AG04449 (cell line): ENCODE measurements at regions not wholly inside any gene's neighbourhood (a gene's known extent, or its start where the extent isn't known, plus 50 kb on each side); places are given as distances from the start of the nearest gene placed in this dataset.

Experiments used
- CTCF ChIA-PET: fragments of 350-600 bp; formaldehyde crosslinking; extraction: SDS; loops from one replicate; lab custom pipeline; 2021; ENCODE audit warnings: antibody characterized with exemption; lab: Yijun Ruan, JAX
- POLR2A ChIA-PET: fragments of 400-600, 350-600 bp; formaldehyde crosslinking; extraction: SDS; loops from one replicate; lab custom pipeline; 2020; ENCODE audit warnings: antibody characterized with exemption, inconsistent platforms; lab: Yijun Ruan, JAX
- DNase-seq: peaks from one replicate; pipeline ENCODE4 v3.0.0-alpha.2; 2010; ENCODE audit warnings: low read depth, low spot score
- H3K4me3 ChIP-seq: 2 replicates; pipeline ENCODE4 v1.5.1; 2011; ENCODE audit warnings: low read depth, mild to moderate bottlenecking, control low read depth, low read length
- TF ChIP-seq, protein P1 (sequence below): IDR thresholded peaks from one replicate; pipeline ENCODE4 v1.5.1; 2011; ENCODE audit warnings: mild to moderate bottlenecking, moderate library complexity, low read length, control low read depth, inconsistent platforms; ENCODE audit not compliant: insufficient read depth; ENCODE audit errors: missing control alignments

DNA sequence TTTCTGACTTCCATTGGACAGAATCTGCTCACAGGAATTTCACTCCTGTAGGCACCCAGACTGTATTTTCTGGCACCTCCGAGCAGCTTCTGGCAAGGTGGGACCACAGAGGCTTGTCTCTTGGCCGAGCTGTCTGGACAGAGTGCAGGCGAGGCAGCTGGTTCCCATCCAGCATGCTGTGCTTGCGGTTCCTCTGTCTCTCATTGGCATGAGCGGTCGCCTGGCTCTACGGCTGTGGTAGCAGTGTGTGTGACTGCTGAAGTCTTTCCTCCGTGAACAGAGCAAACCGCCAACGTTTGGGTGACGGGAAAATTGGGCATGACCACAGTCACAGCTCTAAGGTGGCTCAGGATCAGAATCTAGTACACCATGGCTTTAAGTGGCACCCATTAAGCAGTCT lies 411.7 kb upstream of the NETO1 start:
- ChIA-PET POLR2A (no interaction called here), CTCF (no interaction called here)
- TF ChIP-seq, protein P1, sequence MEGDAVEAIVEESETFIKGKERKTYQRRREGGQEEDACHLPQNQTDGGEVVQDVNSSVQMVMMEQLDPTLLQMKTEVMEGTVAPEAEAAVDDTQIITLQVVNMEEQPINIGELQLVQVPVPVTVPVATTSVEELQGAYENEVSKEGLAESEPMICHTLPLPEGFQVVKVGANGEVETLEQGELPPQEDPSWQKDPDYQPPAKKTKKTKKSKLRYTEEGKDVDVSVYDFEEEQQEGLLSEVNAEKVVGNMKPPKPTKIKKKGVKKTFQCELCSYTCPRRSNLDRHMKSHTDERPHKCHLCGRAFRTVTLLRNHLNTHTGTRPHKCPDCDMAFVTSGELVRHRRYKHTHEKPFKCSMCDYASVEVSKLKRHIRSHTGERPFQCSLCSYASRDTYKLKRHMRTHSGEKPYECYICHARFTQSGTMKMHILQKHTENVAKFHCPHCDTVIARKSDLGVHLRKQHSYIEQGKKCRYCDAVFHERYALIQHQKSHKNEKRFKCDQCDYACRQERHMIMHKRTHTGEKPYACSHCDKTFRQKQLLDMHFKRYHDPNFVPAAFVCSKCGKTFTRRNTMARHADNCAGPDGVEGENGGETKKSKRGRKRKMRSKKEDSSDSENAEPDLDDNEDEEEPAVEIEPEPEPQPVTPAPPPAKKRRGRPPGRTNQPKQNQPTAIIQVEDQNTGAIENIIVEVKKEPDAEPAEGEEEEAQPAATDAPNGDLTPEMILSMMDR = no peak
- H3K4me3 ChIP-seq = no peak overlapping the region
- no peak for DNase-seq

DNA sequence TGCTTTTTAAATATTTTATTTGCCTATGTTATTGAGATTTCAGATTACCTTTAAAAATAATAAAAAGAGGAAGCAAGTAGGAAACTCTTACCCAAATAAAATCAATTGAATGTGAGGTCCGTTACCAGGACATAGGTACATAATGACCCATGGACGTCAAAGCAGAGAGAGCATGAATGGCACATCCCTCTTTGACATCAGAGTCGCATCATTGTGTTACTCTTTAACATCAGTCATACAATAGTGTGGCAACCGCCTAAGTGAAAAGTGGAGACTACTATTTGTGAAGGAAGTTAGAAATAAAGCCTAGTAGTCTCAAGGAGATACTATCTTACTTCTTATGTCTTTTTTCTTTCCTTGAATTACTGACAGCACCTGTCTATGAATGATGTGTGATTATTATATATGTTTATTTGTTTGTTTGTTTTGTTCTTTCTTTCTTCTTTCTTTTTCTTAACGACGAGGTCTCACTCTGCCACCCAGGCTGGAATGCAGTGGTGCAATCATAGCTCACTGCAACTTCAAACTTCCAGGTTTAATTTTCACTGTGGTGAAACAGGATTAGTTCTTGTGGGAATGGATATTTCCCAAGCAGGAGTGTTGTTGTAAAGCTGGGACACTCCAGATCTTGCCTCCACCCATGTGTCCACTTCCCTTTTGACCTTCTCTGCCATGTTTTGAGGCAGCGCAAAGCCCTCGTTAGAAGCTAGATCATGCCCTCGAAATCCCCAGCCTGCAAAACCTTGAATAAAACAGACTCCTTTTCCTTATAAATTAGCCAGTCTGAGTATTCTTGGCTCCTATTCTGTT lies 407.2 kb upstream of the NETO1 start:
- TF ChIP-seq, protein P1 = no peak
- no peak overlapping the region for H3K4me3 ChIP-seq
- CTCF ChIA-PET = interaction anchor here (0.8 kb wide), 1 partner anchor 9 kb away, joined by 3 read pairs; no protein-coding TSS in a partner anchor
- POLR2A ChIA-PET = no interaction called here
- DNase-seq = no peak

DNA sequence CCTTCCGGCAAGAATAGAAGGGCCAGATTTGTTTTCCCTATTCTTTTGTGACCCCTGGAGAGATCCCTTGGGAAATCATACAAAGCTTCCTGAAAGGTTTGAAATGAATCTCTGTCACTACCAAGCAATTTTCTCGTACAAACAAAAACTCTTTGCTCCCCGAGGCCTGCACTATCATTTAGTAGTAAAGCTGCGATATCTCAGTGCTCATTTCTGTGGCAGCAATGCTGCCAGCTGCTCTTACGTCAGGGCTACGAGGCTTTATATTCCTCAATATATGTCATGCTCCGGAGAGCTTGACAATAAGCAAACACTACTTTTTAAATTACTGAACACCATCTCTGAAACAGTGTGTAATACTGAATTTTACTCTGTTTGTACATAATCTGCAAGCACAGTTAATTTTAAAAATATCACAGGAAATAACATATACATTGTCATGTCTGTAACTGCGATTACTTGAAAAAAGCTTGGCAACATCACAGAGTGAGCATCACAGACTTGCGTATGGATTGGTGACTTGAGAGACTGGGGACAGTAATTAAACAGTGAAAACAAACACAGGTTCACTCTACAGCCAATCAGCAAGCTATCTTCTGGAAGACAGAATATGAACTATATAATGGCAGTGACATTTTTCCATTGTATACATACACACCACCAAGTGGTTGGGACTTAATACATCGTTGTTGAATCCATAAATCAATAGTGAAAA lies 403.3 kb upstream of the NETO1 start:
- TF ChIP-seq, protein P1 = no peak
- no peak overlapping the region for H3K4me3 ChIP-seq
- CTCF ChIA-PET = interaction anchor here (0.6 kb wide), 1 partner anchor 37 kb away, joined by 4 read pairs; no protein-coding TSS in a partner anchor
- no peak for DNase-seq
- POLR2A ChIA-PET = no interaction called here

DNA sequence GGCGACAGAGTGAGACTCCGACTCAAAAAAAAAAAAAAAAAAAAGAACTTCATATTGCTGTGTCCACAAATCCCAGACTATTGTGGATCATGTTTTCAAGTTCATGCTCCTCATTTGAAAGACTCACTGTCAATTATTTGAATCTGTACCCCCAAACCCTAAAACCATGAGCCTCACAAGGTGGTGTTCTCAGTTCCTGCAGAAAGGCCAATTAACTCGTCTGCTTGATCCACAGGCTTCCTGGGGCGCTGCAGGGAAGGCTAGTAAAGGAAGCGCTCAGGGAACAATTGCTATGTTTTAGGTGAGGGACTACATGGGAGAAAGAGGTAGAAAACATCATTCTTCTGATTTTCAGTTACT lies 396.8 kb upstream of the NETO1 start:
- no peak overlapping the region for H3K4me3 ChIP-seq
- ChIA-PET POLR2A (no interaction called here), CTCF (no interaction called here)
- TF ChIP-seq, protein P1 = no peak
- DNase-seq = no peak

DNA sequence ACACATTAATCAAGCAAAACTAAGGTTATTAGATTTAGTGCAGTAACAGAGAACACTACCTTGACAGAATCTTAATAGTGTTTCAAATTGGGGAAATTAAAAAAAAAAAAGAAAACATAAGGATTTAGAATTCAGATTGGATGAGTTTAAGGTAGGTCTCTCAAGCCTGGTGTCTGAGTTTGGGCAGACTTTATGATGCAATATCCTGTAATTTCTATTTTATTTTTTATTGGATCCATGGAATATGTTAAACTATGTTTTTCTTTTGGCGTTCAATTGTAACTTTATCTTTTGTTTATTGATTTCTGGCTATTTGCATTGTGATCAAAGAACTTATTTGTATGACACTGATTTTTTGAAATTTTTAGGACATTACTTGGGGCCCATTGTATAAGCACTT lies 394.1 kb upstream of the NETO1 start:
- TF ChIP-seq, protein P1 = no peak
- no peak for DNase-seq
- CTCF ChIA-PET = no interaction called here
- H3K4me3 ChIP-seq = no peak overlapping the region
- POLR2A ChIA-PET = no interaction called here

DNA sequence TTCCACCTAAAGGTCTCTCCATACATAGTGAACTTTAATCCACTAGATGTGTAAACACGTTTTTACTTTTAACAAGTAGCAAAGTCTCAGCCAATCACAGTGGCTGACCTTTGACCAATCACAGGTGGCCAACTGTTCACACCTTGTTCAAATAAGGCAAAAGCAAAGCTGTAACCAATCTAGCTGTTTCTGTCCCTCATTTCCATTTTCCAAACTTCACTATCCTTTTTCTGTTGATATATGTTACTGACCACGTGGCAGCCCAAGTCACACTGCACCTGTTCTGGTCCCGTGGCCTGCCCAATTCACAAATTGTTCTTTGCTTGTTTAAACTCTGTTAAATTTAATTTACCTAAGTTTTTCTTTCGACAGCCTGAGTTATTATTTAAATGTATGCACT lies 393.5 kb upstream of the NETO1 start:
- no peak for DNase-seq
- POLR2A ChIA-PET = no interaction called here
- no peak overlapping the region for H3K4me3 ChIP-seq
- CTCF ChIA-PET = interaction anchor here (1.3 kb wide), 1 partner anchor 19 kb away, joined by 3 read pairs; no protein-coding TSS in a partner anchor
- TF ChIP-seq, protein P1 = no peak
